SJSA1 (cell line): ENCODE measurements at regions not wholly inside any gene's neighbourhood (a gene's known extent, or its start where the extent isn't known, plus 50 kb on each side); places are given as distances from the start of the nearest gene placed in this dataset.

Source experiments
- DNase-seq, 2 experiments: peaks; one replicate each; pipeline ENCODE4 v3.0.0-alpha.2; 2015 to 2020; ENCODE audit warnings: low spot score in 2 of 2, low read depth in 1 of 2
- H3K27ac ChIP-seq: fragments of 250-450 bp; sonication (Bioruptor Pico); 2 replicates; pipeline ENCODE4 v1.5.1; 2020; ENCODE audit warnings: mild to moderate bottlenecking, moderate library complexity
- H3K27me3 ChIP-seq: fragments of 250-450 bp; sonication (Bioruptor Pico); replicated peaks from 2 replicates; pipeline ENCODE4 v1.5.1; 2020; ENCODE audit warnings: mild to moderate bottlenecking, moderate library complexity
- H3K36me3 ChIP-seq: fragments of 250-450 bp; sonication (Bioruptor Pico); 2 replicates; pipeline ENCODE4 v1.5.1; 2020; ENCODE audit warnings: mild to moderate bottlenecking
- H3K4me1 ChIP-seq: fragments of 250-450 bp; sonication (Bioruptor Pico); replicated peaks from 2 replicates; pipeline ENCODE4 v1.6.1; 2021; ENCODE audit warnings: mild to moderate bottlenecking
- H3K4me3 ChIP-seq: fragments of 250-450 bp; sonication (Bioruptor Pico); 2 replicates; pipeline ENCODE4 v1.5.1; 2020; ENCODE audit warnings: mild to moderate bottlenecking
- H3K9me3 ChIP-seq: fragments of 250-450 bp; sonication (Bioruptor Pico); replicated peaks from 2 replicates; pipeline ENCODE4 v1.5.1; 2020; ENCODE audit warnings: mild to moderate bottlenecking

GRCh38 chr9:14006386-14007187 lies 307.4 kb downstream of the NFIB start:
- DNase-seq = no peak
- H3K4me3 ChIP-seq = no peak overlapping the region

GRCh38 chr9:14004110-14004509 lies 309.8 kb downstream of the NFIB start:
- H3K36me3 ChIP-seq = no peaks in the 10 kb centered on the region
- H3K4me1 ChIP-seq = no peaks in the 10 kb centered on the region
- H3K9me3 ChIP-seq = no peaks in the 10 kb centered on the region
- H3K4me3 ChIP-seq = no peak overlapping the region
- no peaks in the 10 kb centered on the region for H3K27me3 ChIP-seq
- H3K27ac ChIP-seq = no peak overlapping the region
- DNase-seq = no peak

More at GRCh38 chr9:14006386-14007187, 307.4 kb downstream of the NFIB start:
- H3K9me3 ChIP-seq = no peaks in the 10 kb centered on the region
- H3K36me3 ChIP-seq = no peaks in the 10 kb centered on the region
- H3K4me1 ChIP-seq = no peaks in the 10 kb centered on the region
- H3K27me3 ChIP-seq = no peaks in the 10 kb centered on the region
- no peak overlapping the region for H3K27ac ChIP-seq

- no peaks in the 10 kb centered on the region for H3K4me1 ChIP-seq
- H3K4me3 ChIP-seq = no peak overlapping the region
- no peak overlapping the region for H3K27ac ChIP-seq
- H3K36me3 ChIP-seq = no peaks in the 10 kb centered on the region
- no peak for DNase-seq
- no peaks in the 10 kb centered on the region for H3K9me3 ChIP-seq
- H3K27me3 ChIP-seq = no peaks in the 10 kb centered on the region
Observed at GRCh38 chr9:13994240-13994639, 319.7 kb downstream of the NFIB start.

GRCh38 chr9:13993632-13994185 lies 320.2 kb downstream of the NFIB start:
- no peaks in the 10 kb centered on the region for H3K27me3 ChIP-seq
- H3K9me3 ChIP-seq = no peaks in the 10 kb centered on the region
- no peaks in the 10 kb centered on the region for H3K4me1 ChIP-seq
- DNase-seq = no peak
- no peaks in the 10 kb centered on the region for H3K36me3 ChIP-seq
- no peak overlapping the region for H3K27ac ChIP-seq
- no peak overlapping the region for H3K4me3 ChIP-seq

- Histone ChIP-seq H3K4me3 (no peak overlapping the region), H3K4me1 (no peaks in the 10 kb centered on the region), H3K27ac (no peak overlapping the region), H3K36me3 (no peaks in the 10 kb centered on the region), H3K9me3 (no peaks in the 10 kb centered on the region), H3K27me3 (no peaks in the 10 kb centered on the region)
- no peak for DNase-seq
Observed at GRCh38 chr9:13992138-13993088, 321.5 kb downstream of the NFIB start.

- no peaks in the 10 kb centered on the region for H3K36me3 ChIP-seq
- no peaks in the 10 kb centered on the region for H3K4me1 ChIP-seq
- H3K4me3 ChIP-seq = no peak overlapping the region
- H3K27me3 ChIP-seq = no peaks in the 10 kb centered on the region
- no peak for DNase-seq
- no peaks in the 10 kb centered on the region for H3K9me3 ChIP-seq
- no peak overlapping the region for H3K27ac ChIP-seq
Observed at GRCh38 chr9:13991395-13991794, 322.5 kb downstream of the NFIB start.

- no peaks in the 10 kb centered on the region for H3K36me3 ChIP-seq
- no peaks in the 10 kb centered on the region for H3K9me3 ChIP-seq
- H3K4me3 ChIP-seq = no peak overlapping the region
- H3K4me1 ChIP-seq = no peaks in the 10 kb centered on the region
- no peak for DNase-seq
- no peak overlapping the region for H3K27ac ChIP-seq
- H3K27me3 ChIP-seq = no peaks in the 10 kb centered on the region
Observed at GRCh38 chr9:13990994-13991393, 322.9 kb downstream of the NFIB start.

GRCh38 chr9:13990331-13990730 lies 323.6 kb downstream of the NFIB start:
- Histone ChIP-seq H3K4me1 (no peaks in the 10 kb centered on the region), H3K27ac (no peak overlapping the region), H3K4me3 (no peak overlapping the region), H3K27me3 (no peaks in the 10 kb centered on the region), H3K36me3 (no peaks in the 10 kb centered on the region), H3K9me3 (no peaks in the 10 kb centered on the region)
- DNase-seq = no peak

- Histone ChIP-seq H3K4me1 (no peaks in the 10 kb centered on the region), H3K27ac (no peak overlapping the region), H3K36me3 (no peaks in the 10 kb centered on the region), H3K4me3 (no peak overlapping the region), H3K27me3 (no peaks in the 10 kb centered on the region), H3K9me3 (no peaks in the 10 kb centered on the region)
- DNase-seq = no peak
Observed at GRCh38 chr9:13988944-13989343, 325.0 kb downstream of the NFIB start.

- no peak for DNase-seq
- Histone ChIP-seq H3K27me3 (no peaks in the 10 kb centered on the region), H3K4me1 (no peaks in the 10 kb centered on the region), H3K9me3 (no peaks in the 10 kb centered on the region), H3K36me3 (no peaks in the 10 kb centered on the region), H3K4me3 (no peak overlapping the region), H3K27ac (no peak overlapping the region)
Observed at GRCh38 chr9:13983607-13984006, 330.3 kb downstream of the NFIB start.

GRCh38 chr9:13979941-13980318 lies 334.0 kb downstream of the NFIB start:
- H3K4me3 ChIP-seq = no peak overlapping the region
- H3K27me3 ChIP-seq = no peaks in the 10 kb centered on the region
- H3K36me3 ChIP-seq = no peaks in the 10 kb centered on the region
- no peak for DNase-seq
- no peaks in the 10 kb centered on the region for H3K9me3 ChIP-seq
- no peak overlapping the region for H3K27ac ChIP-seq
- H3K4me1 ChIP-seq = no peaks in the 10 kb centered on the region

GRCh38 chr9:13975611-13976290 lies 338.2 kb downstream of the NFIB start:
- Histone ChIP-seq H3K36me3 (no peaks in the 10 kb centered on the region), H3K4me1 (no peaks in the 10 kb centered on the region), H3K27me3 (no peaks in the 10 kb centered on the region), H3K9me3 (no peaks in the 10 kb centered on the region), H3K27ac (no peak overlapping the region), H3K4me3 (no peak overlapping the region)
- no peak for DNase-seq

- Histone ChIP-seq H3K36me3 (no peaks in the 10 kb centered on the region), H3K4me3 (no peak overlapping the region), H3K27me3 (no peaks in the 10 kb centered on the region), H3K4me1 (no peaks in the 10 kb centered on the region), H3K27ac (no peak overlapping the region), H3K9me3 (no peaks in the 10 kb centered on the region)
- no peak for DNase-seq
Observed at GRCh38 chr9:13974891-13975290, 339.1 kb downstream of the NFIB start.
